WTC11 (cell line): ENCODE measurements at regions not wholly inside any gene's neighbourhood (a gene's known extent, or its start where the extent isn't known, plus 50 kb on each side); places are given as distances from the start of the nearest gene placed in this dataset.

Experiments
- ATAC-seq: fragments of 200-7000 bp; cut with Tn5 transposase; 2 replicates; pipeline ENCODE4 v1.10.0; 2021; ENCODE audit warnings: mild to moderate bottlenecking, moderate library complexity
- CTCF ChIA-PET: fragments of 300-600 bp; sonication (Branson Sonifier 250); formaldehyde crosslinking; loops from one replicate; lab custom pipeline; 2021; ENCODE audit warnings: antibody characterized with exemption; lab: Charles Lee
- POLR2A ChIA-PET: fragments of 350-600 bp; sonication (Branson Sonifier 250); formaldehyde crosslinking; loops from one replicate; lab custom pipeline; 2021; ENCODE audit warnings: antibody characterized with exemption; lab: Charles Lee
- DNase-seq: peaks from one replicate; pipeline ENCODE4 v3.0.0; 2021; ENCODE audit warnings: low spot score
- H3K27ac Mint-ChIP-seq: 2 replicates; pipeline ENCODE4 v1.8.0; 2021; ENCODE audit warnings: mixed read lengths
- H3K27me3 Mint-ChIP-seq: 2 replicates; pipeline ENCODE4 v1.8.0; 2021; ENCODE audit warnings: low read depth, mild to moderate bottlenecking, moderate library complexity, mixed read lengths
- H3K36me3 Mint-ChIP-seq: 2 replicates; pipeline ENCODE4 v1.8.0; 2021; ENCODE audit warnings: mixed read lengths
- H3K4me1 Mint-ChIP-seq: 2 replicates; pipeline ENCODE4 v1.8.0; 2022; ENCODE audit warnings: mixed read lengths
- H3K4me3 Mint-ChIP-seq: 2 replicates; pipeline ENCODE4 v1.8.0; 2021; ENCODE audit warnings: mild to moderate bottlenecking, moderate library complexity, mixed read lengths
- H3K9me3 Mint-ChIP-seq: 2 replicates; pipeline ENCODE4 v1.8.0; 2021; ENCODE audit warnings: mixed read lengths
- AR ChIP-seq: fragments of 250-450 bp; sonication (Bioruptor Pico); IDR thresholded peaks from 2 replicates; pipeline ENCODE4 v1.9.0; 2021; ENCODE audit warnings: mild to moderate bottlenecking
- CBFB ChIP-seq: sonication (generic); formaldehyde crosslinking; IDR thresholded peaks from 2 replicates; pipeline ENCODE4 v1.8.1; 2022; ENCODE audit warnings: mild to moderate bottlenecking, low read depth, missing genetic modification reagents
- E2F1 ChIP-seq: sonication (generic); formaldehyde crosslinking; IDR thresholded peaks from 2 replicates; pipeline ENCODE4 v1.8.0; 2022; ENCODE audit warnings: mild to moderate bottlenecking, missing genetic modification reagents
- E2F4 ChIP-seq: sonication (generic); formaldehyde crosslinking; IDR thresholded peaks from 2 replicates; pipeline ENCODE4 v1.8.1; 2022; ENCODE audit warnings: low read depth, mild to moderate bottlenecking, moderate library complexity, missing genetic modification reagents, borderline replicate concordance
- ESRRA ChIP-seq: sonication (generic); formaldehyde crosslinking; IDR thresholded peaks from 2 replicates; pipeline ENCODE4 v1.8.1; 2022; ENCODE audit warnings: mild to moderate bottlenecking, missing genetic modification reagents, borderline replicate concordance
- ETV6 ChIP-seq: sonication (generic); formaldehyde crosslinking; IDR thresholded peaks from 2 replicates; pipeline ENCODE4 v1.8.1; 2022; ENCODE audit warnings: mild to moderate bottlenecking, missing genetic modification reagents
- FOXK1 ChIP-seq: sonication (generic); formaldehyde crosslinking; IDR thresholded peaks from 2 replicates; pipeline ENCODE4 v1.8.0; 2022; ENCODE audit warnings: mild to moderate bottlenecking, moderate library complexity, missing genetic modification reagents
- MLX ChIP-seq: sonication (generic); formaldehyde crosslinking; IDR thresholded peaks from 2 replicates; pipeline ENCODE4 v1.8.1; 2023; ENCODE audit warnings: mild to moderate bottlenecking, missing genetic modification reagents, moderate library complexity
- NFYB ChIP-seq: sonication (generic); formaldehyde crosslinking; conservative IDR thresholded peaks from 2 replicates; pipeline ENCODE4 v1.8.0; 2022; ENCODE audit warnings: low read depth, missing genetic modification reagents
- NR2C2 ChIP-seq: sonication (generic); formaldehyde crosslinking; IDR thresholded peaks from 2 replicates; pipeline ENCODE4 v1.8.0; 2022; ENCODE audit warnings: mild to moderate bottlenecking, missing genetic modification reagents
- TEAD1 ChIP-seq: sonication (generic); formaldehyde crosslinking; IDR thresholded peaks from 2 replicates; pipeline ENCODE4 v1.8.0; 2022; ENCODE audit warnings: mild to moderate bottlenecking, missing genetic modification reagents
- TEAD4 ChIP-seq: sonication (generic); formaldehyde crosslinking; IDR thresholded peaks from 2 replicates; pipeline ENCODE4 v1.8.0; 2022; ENCODE audit warnings: mild to moderate bottlenecking, missing genetic modification reagents
- USF1 ChIP-seq: sonication (generic); formaldehyde crosslinking; IDR thresholded peaks from 2 replicates; pipeline ENCODE4 v1.8.0; 2022; ENCODE audit warnings: mild to moderate bottlenecking, missing genetic modification reagents
- ZNF396 ChIP-seq: fragments of 250-450 bp; sonication (Bioruptor Pico); IDR thresholded peaks from 2 replicates; pipeline ENCODE4 v1.8.0; 2021; ENCODE audit warnings: mild to moderate bottlenecking, moderate library complexity, borderline replicate concordance
- ZNF416 ChIP-seq: fragments of 250-450 bp; sonication (Bioruptor Pico); IDR thresholded peaks from 2 replicates; pipeline ENCODE4 v1.9.0; 2021; ENCODE audit warnings: mild to moderate bottlenecking, inconsistent platforms
- TF ChIP-seq, protein P1 (sequence below): fragments of 250-450 bp; sonication (Bioruptor Pico); IDR thresholded peaks from 2 replicates; pipeline ENCODE4 v1.8.0; 2021; ENCODE audit warnings: mild to moderate bottlenecking
- TF ChIP-seq, protein P2 (sequence below): sonication (generic); formaldehyde crosslinking; IDR thresholded peaks from 2 replicates; pipeline ENCODE4 v1.8.1; 2023; ENCODE audit warnings: mild to moderate bottlenecking, missing genetic modification reagents, borderline replicate concordance

DNA sequence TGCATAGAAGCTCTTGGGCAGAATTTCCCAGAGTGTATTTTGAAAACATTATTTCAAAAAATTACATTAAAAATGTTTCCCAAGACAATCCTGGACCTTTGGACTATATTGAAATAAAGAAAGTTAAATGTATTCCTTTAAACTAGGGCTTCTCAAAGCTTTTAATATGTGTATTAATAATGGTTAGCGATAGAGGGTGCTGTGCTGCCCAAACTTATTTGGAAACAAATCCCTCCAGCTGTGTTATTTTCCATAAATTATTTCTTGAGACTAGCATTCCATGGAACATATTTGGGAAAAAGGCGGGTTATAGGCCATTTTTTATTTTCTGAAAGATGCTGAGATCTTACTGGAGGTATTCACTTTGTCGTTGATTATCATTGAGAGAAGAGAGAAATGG, 397.8 kb upstream of the MIS18BP1 start (continued):
- TF ChIP-seq, protein P1, sequence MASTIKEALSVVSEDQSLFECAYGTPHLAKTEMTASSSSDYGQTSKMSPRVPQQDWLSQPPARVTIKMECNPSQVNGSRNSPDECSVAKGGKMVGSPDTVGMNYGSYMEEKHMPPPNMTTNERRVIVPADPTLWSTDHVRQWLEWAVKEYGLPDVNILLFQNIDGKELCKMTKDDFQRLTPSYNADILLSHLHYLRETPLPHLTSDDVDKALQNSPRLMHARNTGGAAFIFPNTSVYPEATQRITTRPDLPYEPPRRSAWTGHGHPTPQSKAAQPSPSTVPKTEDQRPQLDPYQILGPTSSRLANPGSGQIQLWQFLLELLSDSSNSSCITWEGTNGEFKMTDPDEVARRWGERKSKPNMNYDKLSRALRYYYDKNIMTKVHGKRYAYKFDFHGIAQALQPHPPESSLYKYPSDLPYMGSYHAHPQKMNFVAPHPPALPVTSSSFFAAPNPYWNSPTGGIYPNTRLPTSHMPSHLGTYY (CRISPR knock-in tag) = no peak

- ChIA-PET CTCF (no interaction called here), POLR2A (no interaction called here)
- no peak overlapping the region for H3K4me3 Mint-ChIP-seq
Measured at GRCh38 chr14:45649051-45649450, 396.0 kb upstream of the MIS18BP1 start.

GRCh38 chr14:45641541-45641940, 388.5 kb upstream of the MIS18BP1 start:
- no peak for ATAC-seq
- CTCF ChIA-PET = no interaction called here
- no peak for TF ChIP-seq ETV6 (CRISPR knock-in tag)
- TF ChIP-seq FOXK1 (CRISPR knock-in tag) = no peak
- TF ChIP-seq, protein P1 (CRISPR knock-in tag) = no peak
- no peak for TF ChIP-seq ZNF396 (CRISPR knock-in tag)
- TF ChIP-seq E2F1 = no peak
- TF ChIP-seq NR2C2 (CRISPR knock-in tag) = no peak
- TF ChIP-seq TEAD4 (CRISPR knock-in tag) = no peak
- TF ChIP-seq TEAD1 (CRISPR knock-in tag) = no peak
- no peak for TF ChIP-seq USF1 (CRISPR knock-in tag)
- no peak for TF ChIP-seq E2F4 (CRISPR knock-in tag)
- no peak for TF ChIP-seq AR (CRISPR knock-in tag)
- no peak for TF ChIP-seq ZNF416 (CRISPR knock-in tag)
- TF ChIP-seq NFYB (CRISPR knock-in tag) = no peak
- no peak for TF ChIP-seq ESRRA (CRISPR knock-in tag)
- TF ChIP-seq, protein P2, sequence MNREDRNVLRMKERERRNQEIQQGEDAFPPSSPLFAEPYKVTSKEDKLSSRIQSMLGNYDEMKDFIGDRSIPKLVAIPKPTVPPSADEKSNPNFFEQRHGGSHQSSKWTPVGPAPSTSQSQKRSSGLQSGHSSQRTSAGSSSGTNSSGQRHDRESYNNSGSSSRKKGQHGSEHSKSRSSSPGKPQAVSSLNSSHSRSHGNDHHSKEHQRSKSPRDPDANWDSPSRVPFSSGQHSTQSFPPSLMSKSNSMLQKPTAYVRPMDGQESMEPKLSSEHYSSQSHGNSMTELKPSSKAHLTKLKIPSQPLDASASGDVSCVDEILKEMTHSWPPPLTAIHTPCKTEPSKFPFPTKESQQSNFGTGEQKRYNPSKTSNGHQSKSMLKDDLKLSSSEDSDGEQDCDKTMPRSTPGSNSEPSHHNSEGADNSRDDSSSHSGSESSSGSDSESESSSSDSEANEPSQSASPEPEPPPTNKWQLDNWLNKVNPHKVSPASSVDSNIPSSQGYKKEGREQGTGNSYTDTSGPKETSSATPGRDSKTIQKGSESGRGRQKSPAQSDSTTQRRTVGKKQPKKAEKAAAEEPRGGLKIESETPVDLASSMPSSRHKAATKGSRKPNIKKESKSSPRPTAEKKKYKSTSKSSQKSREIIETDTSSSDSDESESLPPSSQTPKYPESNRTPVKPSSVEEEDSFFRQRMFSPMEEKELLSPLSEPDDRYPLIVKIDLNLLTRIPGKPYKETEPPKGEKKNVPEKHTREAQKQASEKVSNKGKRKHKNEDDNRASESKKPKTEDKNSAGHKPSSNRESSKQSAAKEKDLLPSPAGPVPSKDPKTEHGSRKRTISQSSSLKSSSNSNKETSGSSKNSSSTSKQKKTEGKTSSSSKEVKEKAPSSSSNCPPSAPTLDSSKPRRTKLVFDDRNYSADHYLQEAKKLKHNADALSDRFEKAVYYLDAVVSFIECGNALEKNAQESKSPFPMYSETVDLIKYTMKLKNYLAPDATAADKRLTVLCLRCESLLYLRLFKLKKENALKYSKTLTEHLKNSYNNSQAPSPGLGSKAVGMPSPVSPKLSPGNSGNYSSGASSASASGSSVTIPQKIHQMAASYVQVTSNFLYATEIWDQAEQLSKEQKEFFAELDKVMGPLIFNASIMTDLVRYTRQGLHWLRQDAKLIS (CRISPR knock-in tag) = no peak

More at GRCh38 chr14:45649051-45649450, 396.0 kb upstream of the MIS18BP1 start:
- Mint-ChIP-seq H3K36me3 (0 out of 2 replicates have a peak, but pooled peaks cover 3% of the 10 kb centered on the region), H3K27ac (no peak overlapping the region), H3K27me3 (no peaks in the 10 kb centered on the region), H3K4me1 (no peaks in the 10 kb centered on the region), H3K9me3 (peaks cover 19% of the 10 kb centered on the region)
- DNase-seq (no peak), ATAC-seq (no peak)
- TF ChIP-seq CBFB (CRISPR knock-in tag) = no peak
- no peak for TF ChIP-seq MLX (CRISPR knock-in tag)

More at GRCh38 chr14:45641541-45641940, 388.5 kb upstream of the MIS18BP1 start:
- Mint-ChIP-seq H3K27me3 (no peaks in the 10 kb centered on the region), H3K9me3 (peaks cover 41% of the 10 kb centered on the region), H3K36me3 (peaks cover 22% of the 10 kb centered on the region), H3K27ac (no peak overlapping the region), H3K4me1 (no peaks in the 10 kb centered on the region), H3K4me3 (no peak overlapping the region)
- POLR2A ChIA-PET = no interaction called here
- no peak for DNase-seq
